GM19395 (cell line): ENCODE measurements at regions not wholly inside any gene's neighbourhood (a gene's known extent, or its start where the extent isn't known, plus 50 kb on each side); places are given as distances from the start of the nearest gene placed in this dataset.
"Not testable (repeated sequence)": the region's sequence is repeated elsewhere in the genome, so short reads cannot be mapped to it uniquely, and the experiment has no call there.

Experiments
- ATAC-seq: cut with Tn5 transposase; IDR thresholded peaks from one replicate; pipeline ENCODE4 v1.9.1; 2021; ENCODE audit warnings: mild to moderate bottlenecking, moderate library complexity; ENCODE audit not compliant: unreplicated experiment

DNA sequence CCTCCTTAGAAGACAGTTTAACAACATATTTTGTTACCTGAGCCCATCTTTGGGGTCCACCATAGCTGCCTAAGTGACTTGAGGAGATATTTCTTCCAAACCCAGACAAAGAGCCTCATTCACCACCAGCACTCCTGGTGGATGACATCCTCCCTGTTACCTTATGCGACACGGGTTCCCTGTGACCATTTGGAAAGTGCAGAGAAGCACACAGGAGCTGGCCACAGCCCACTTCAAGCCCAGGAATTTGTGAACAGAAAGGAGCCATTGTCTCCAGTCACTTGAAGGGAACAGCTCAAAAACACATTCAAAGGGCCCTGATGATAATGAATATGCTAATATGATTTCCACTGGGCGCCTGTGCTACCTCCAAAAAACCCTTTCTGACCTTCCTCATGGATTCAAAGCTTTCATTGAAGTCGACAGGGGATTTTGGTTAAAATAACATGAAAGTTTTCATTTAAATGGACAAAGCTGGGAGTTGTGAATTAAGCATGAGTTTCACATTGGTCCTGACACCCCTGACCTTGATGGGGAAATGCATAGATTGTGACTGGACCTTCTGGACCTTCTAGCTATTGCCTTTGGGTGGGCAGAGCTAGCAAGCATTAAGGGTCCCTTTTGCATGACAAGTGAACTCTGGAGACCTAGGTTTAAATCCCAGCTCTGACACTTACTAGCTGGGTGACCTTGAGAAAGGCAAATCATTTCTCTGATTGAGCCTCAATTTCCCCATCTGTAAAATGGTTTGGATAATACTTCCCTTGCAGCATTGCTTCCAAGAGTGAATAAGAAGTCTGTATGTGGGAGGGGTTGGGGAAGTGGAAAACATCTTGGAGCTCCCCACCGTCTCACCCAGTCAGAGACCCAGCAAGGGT lies 83.3 kb upstream of the SIRPA start:
- no peak for ATAC-seq

DNA sequence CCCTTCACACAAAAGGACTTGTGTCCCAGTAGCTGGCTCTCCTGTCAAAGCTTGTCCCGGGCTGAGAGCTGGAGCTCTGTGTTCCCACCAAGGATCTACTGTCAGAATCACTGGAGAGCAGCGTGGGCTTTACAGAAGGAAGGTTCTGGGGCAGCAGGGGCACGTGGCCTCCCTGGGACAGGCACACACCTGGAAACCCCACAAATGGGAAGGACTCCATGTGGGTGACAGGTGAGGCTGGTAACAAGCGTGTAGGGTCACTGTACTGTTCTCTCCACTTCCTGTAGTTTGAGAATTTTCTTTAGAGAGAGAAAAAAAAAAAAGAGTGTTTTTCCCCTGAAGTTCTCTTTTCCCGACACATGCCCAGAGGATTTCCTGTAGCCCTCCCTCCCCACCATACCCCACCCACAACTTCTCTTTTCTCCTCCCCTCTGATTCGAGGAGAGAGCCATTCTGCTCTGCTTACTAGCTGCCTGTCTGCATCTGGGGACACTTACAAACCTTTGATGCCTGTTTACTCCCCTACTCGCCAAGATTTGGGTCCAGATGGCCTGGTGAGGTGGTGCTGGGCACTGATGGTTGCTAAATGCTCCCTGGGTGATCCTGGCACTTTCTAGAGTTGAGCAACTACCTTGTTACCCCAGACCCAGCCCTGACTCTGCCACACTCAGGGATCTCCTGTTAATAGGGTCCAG lies 84.1 kb upstream of the SIRPA start:
- no peak for ATAC-seq

DNA sequence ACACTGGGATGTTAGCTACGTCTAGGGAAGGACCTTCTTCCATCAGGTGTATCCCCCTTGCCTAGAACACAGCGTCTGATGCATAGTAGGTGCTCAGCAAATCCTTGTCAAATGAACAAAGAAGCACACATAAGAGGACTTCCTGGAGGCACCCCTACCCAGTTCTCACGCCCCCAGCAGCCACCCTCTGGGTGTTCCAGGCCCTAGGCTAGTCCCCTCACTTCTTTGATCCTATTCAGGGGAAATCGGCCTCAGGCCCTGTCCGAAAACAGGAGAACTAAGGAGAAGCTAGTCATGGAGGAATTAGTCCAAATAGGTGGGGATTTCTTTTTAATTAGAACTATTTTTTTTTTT lies 84.7 kb upstream of the SIRPA start:
- no peak for ATAC-seq

DNA sequence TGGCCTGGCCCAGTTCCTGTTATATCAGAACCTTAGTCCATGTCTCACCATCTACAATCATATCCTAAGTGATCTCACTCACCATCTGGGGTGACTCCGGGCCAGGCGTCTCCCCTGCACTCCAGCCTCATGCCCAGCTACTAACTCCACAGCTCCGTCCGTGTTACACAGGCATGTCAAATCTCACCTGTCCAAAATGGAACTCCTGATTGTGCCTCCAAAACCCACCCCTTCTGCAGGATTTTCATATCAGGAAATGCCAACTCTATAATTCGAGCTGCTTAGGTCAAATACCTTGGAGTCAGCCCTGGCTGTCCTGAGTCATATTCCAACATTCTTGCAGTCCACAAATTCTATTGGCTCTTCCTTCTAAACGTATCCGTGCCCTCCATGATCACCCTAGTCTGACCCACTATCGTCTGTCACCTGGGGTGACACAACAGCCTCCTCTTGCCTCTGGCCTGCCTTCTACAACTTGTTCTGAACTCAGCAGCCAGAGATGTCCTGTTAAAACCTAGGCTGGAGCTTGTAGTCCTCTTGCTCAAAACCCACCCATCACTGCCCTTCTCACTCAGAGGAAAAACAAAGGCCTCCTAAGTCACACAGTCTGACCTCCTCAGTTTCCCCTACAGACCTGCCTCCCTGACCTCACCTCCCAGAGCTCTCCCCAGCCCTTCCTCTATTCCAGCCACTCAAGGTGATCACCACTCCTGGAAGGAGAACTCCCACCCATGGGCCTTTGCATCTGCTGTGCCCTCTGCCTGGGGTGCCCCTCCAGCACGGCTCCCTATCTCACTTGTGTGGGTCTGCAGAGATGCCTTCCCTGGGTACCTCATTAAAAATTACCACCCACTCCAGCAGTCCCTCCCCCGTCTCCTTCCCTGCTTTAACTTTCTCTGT lies 85.3 kb upstream of the SIRPA start:
- no peak for ATAC-seq

DNA sequence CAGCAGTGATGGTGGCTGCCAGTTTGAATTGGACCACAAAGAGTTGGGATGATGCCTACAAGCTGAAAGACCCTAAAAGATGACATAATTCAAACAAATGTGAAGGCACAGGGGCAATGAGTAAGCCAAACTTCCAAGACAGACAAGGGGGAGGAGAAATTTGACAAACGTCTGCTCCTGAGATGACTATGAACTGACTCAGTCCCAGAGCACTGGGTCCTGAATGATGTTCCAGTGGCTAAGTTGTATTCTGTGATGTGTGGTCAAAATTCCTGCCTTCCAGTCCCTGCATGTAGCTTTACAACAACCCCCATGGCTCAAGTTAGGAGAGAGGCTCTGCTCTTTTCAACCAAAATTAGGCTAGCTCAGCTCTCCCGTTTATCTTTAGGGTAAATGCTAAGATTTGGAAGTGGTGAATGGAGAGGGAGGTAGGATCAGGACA lies 86.1 kb upstream of the SIRPA start:
- ATAC-seq = no peak

DNA sequence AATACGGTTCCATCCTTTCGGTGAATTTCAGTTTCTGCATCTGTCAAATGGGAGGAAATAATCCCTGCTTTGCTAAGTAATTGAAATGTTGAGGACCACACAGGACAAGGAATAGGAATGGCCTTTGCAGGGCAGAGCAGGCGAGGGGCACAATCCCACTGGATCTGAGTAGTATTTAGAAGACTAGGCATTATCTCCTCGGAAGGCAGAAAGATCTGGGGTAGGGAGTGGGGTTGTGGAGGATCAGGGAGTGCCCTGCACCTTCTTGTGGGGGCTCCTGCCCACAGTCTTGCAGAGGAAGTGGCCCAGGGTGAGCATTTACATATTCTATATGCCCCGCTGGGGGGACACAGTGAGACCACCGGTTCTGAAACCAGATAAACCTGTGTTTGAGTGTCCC lies 87.1 kb upstream of the SIRPA start:
- no peak for ATAC-seq

DNA sequence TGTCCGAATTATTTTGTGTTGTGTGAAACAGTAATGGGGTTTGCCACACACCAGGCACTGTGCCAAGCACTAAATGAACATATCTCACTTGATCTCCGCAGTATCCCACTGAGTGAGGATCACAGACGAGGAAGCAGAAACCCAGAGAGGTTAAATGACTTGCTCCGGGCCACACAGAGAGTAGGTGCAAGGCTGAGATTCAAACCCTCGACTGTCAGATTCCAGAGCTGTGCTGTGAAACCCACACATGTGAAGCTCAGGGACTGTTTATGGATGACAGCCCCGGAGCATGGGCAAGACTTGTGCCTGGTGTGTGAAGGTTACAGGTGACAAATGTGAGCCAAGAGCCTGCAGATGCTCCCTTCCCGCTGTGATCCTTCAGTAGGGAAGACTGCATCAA lies 87.8 kb upstream of the SIRPA start:
- ATAC-seq = no peak

DNA sequence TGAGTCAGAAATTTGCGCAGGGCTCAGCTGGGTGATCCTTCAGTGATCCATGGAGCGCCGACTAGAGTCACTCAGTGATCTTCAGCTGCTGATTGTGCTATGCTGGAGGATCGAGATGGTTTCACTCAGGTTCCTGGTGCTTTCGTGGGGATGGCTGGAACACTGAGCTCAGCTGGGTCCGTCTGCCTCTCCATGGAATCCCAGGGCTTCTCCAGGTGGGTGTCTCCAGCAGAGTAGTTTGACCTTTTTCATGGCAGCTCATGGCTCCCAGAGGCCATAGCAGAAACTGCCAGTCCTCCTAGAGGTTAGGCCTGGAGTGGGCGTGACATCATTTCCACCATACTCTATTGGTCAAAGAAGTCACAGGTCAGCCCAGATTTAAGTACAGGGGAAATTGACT lies 88.8 kb upstream of the SIRPA start:
- ATAC-seq = no peak

DNA sequence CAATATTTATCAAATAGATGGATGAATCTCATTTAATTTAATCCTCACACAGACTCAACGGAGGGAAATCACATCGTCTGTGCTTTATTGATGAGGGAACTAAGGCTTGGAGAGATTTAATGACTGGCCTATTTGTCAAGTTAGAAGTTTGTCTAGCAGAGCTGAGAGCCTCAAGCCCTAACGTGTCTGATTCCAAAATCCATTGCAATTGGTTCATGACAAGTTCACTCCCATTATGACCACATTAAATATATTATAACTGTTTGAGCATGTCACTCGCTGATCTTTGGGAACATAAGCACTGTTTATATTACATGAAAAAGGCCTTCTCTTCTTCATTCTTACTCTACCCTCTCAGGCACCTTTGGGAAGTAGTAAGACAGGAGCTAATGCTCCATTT lies 89.4 kb upstream of the SIRPA start:
- ATAC-seq = no peak

DNA sequence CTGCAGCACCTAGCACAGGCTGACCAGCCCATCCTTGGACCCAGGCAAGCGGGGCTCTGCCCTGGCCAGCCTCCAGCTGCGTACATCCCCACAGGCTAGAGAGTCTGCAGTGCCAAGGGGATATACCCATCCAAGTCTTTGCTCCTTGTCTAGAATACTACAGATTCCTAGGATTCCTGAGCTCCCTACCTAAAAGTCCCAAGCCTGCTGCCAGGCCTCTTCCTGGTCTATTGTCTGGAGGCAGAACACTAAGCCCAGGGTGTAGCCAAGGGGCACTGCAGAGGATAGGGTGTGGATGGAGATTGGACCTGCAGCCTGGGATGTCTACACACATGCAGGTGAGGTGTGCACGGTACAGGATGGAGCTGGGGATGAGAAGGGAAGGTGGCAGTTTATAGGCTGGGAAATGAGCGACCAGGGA lies 90.0 kb upstream of the SIRPA start:
- no peak for ATAC-seq

DNA sequence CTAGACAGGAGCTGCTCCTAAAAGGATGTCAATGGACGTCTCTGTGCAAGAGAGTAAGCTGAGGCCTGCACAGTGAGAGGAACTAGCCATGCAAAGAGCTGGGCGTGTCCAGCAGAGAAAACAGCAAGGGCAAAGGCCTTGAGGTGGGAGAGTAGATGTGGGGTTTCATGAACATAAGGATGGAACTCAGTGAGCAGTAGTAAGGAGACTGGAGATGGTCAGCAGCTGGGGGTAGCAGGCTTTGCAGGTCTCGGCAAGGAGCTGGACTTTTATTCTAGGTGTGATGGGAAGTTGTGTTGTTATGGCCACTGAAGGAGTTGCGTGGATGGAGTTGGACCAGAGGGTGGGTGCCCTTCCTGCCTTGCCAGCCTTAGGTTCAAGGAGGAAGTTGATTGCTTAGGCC lies 90.7 kb upstream of the SIRPA start:
- no peak for ATAC-seq

DNA sequence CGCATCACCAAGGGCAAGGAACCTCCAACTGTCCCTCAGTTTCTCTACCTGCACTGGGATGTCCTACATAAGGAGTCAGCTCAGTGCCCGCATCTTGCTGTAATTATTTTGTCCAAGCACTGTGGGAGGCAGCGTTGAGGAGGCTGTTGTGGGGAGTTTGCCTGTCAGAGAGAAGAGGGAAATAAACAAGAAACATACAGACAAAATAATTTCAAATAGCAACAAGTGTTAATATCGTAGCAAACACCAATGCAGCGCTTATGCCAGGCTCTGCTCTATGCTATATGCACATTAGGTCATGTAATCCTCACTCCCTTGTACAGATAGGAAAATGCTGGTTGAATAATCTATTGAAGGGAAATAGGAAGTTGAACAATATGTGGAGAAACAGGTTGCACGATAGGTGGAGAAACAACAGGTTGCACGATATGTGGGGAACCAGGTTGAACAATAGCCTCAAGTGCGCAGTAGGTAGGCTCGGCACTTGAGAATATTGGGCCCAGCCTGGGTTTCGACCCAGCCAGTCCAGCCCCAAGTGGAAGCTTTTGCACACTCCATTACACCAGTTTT lies 91.2 kb upstream of the SIRPA start:
- no peak for ATAC-seq

DNA sequence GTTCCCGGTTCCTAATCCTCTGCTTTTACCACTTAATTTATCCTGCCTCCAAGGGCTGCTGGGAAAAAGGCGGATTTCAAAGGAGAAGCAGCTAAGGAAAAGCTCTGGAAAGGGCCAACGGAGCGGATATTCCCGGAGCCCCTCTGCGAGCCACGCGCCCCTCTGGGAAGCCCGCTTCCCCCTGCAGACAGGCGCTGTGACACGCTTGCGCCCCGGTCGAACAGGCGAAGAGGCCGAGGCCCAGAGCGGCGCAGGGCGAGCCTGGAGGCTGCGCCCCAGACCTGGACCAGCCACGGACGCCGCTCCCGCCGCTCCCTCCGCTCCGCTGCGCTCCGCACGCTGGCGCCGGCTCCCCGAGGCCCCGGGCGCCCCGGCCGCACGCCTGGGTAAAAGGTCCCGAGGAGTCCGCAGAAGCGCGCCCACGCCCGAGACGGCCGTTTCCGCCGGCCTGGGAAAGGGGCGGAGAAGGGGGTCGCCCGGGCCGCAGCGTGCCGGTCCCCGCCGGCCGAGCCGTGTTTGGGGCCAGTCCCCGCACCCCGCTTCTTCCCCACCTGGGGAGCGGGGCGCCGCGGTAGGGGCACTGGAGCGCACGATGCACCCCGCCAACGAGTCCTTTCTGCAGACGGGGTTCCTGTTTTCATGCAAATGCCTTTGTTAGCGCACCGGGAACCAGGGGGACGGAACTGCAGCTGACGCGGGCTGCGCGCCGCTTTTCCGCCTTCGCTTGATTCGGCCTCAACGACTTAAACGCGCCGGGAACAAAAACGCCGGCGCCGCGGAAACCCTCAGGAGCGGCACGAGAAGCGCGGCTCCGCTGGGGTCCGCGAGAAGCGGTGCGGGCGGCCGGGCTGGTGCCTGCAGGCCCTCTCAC lies 91.9 kb upstream of the SIRPA start:
- no peak for ATAC-seq

DNA sequence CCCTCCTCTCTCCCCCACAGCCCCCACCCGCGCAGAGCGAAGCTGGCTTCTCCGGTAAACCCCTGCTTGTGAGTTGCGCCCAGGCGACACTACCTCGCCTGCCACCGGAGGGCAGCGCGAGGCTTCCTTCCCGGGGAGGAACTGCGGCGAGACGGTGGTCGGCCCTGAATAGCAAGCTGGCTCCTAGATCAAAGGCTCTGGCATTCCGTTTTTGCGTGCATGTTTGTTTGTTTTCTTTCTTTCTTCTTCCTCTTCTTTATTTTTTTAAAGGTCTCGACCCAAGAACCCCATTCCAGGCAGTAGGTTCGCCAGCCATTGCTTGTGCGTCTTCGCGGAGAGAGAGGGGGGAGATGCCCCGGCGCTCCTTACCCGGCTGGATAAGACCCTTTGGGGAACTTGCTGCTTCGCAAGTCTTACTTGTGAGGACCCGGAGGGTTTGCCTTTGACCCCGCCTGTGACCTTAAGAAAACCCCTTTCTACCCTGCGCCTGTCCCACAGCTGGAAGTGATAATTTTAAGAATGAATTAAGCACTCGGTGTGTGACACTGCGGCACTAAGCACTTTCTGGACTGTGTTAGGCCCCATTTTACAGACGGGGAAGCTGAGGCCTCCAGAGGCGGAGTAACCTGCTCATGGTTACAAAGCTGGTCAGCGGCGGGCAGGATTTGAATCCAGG lies 92.7 kb upstream of the SIRPA start:
- ATAC-seq = no peak

DNA sequence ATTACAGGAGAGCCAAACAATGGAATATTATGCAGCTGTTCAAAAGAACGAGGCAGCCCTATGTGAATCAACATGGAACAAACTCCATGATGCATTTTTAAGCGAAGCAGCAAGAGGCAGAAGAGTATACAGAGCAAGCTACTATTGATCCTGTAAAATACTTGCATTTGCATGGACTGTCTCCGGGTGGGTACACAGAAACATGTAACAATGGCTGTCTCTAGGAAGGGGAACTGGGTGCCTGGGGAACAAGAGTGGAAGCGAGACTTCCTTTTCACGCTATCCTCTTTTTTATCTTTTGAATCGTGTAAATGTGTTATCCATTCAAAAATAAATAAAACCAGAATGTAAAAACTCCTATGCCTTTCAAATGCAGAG lies 93.3 kb upstream of the SIRPA start:
- ATAC-seq = no peak

DNA sequence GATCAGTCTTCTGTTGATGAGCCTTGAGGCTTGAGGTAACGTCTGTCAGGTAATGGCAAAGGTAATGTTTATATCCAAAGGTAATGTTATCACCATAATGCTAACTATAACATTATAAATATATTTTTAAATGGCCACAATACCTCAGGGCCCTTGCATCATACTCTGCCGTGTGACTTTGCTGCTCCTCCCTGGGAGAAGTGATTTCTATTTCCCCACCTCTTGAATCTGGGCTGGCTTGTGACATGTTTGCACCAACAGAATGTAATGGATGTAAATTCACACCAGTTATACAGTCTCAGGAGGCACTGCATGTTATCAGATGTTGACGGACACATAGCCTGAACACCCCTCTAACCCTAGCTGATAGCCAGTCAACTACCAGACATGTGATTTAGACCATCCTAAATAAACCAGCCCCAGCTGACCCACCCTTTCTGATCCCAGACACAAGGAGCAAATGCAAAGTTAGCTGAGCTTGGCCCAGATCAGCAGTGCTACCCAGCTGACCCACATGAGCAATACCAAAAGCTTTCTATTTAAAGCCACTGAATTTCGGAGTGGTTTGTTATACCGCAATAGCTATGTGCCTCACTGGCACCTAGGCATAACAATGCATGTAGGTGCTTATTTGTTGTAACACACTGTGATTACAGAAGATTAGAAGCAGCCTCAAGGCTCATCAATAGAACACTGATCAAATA lies 93.8 kb upstream of the SIRPA start:
- ATAC-seq = no peak

DNA sequence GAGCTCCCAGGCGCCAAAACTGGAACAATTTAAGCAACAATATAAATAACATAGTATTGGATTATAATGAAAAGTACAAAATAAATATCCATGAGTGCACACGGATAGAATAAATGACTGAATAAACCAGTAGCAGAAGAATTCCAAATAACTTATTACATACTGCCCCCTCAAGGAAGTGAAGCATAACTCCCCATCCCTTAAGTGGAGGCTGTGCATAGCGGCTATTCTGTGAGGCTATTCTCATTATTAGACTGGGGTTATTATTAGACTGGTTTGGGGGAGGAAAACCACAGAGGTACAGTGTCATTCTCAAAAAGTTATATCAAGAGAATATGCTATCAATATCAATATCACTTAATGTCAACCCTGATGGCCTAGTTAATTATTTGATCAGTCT lies 94.4 kb upstream of the SIRPA start:
- ATAC-seq = no peak

DNA sequence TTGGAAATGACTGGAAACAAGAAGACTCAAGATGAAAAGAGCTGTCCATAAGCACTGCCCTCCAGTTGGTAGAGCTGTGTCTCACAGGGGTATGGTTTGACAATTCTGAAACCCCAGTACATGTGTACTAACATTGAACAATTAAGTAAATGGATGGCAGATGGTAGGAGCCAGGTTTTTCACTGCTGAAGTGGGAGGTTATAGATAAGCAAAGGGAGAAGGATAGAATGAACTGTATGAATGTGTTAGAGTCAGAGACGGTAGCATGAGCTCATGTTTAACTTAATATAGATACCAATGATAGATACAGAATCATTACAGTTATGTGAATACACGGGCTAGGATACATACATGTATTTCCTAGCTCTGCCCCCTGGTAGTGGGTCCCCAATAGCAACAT lies 95.0 kb upstream of the SIRPA start:
- ATAC-seq = no peak

DNA sequence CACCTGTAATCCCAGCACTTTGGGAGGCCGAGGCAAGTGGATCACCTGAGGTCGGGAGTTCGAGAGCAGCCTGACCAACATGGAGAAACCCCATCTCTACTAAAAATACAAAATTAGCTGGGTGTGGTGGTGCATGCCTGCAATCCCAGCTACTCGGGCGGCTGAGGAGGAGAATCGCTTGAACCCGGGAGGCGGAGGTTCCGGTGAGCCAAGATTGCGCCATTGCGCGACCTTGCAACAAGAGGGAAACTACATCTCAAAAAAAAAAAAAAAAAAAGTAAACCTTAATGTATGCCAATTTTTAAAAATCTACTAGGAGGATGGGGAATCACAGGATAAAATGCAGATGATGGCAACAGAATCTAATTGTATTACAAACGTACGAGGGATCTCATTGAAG lies 95.5 kb upstream of the SIRPA start:
- not testable (repeated sequence) for ATAC-seq
